HEK293 (cell line): ENCODE measurements at regions not wholly inside any gene's neighbourhood (a gene's known extent, or its start where the extent isn't known, plus 50 kb on each side); places are given as distances from the start of the nearest gene placed in this dataset.

Source experiments
- CTCF ChIA-PET: fragments of 350-600 bp; formaldehyde crosslinking; extraction: SDS; loops from one replicate; lab custom pipeline; 2021; ENCODE audit warnings: antibody characterized with exemption; lab: Yijun Ruan, JAX
- POLR2A ChIA-PET: fragments of 300-600 bp; formaldehyde crosslinking; extraction: SDS; loops from one replicate; lab custom pipeline; 2020; ENCODE audit warnings: antibody characterized with exemption, inconsistent platforms; lab: Yijun Ruan, JAX
- H3K27ac ChIP-seq: fragments of 200-500 bp; sonication (Bioruptor generic); 2 replicates; pipeline ENCODE4 v1.5.1; 2014; ENCODE audit warnings: low read depth, low read length, control low read depth, inconsistent platforms; ENCODE audit errors: extremely low read depth
- H3K36me3 ChIP-seq, 2 experiments: fragments of 200-500 bp in 1 of 2; sonication (Bioruptor generic) in 1 of 2; 1 replicate in 1 of 2; 2 replicates in 1 of 2; pipeline ENCODE4 v1.5.1; 2014 to 2017; ENCODE audit warnings: inconsistent platforms in 2 of 2, low read length in 2 of 2; ENCODE audit not compliant: control insufficient read depth in 2 of 2, insufficient read depth in 1 of 2
- H3K4me1 ChIP-seq: fragments of 200-500 bp; sonication (Bioruptor generic); 2 replicates; pipeline ENCODE4 v1.5.1; 2014; ENCODE audit warnings: mild to moderate bottlenecking, low read length, inconsistent platforms; ENCODE audit not compliant: control insufficient read depth, insufficient read depth
- H3K4me3 ChIP-seq: 2 replicates; pipeline ENCODE4 v1.5.1; 2011; ENCODE audit warnings: low read depth, mild to moderate bottlenecking, control low read depth, low read length, moderate library complexity
- H3K9me3 ChIP-seq: fragments of 200-500 bp; sonication (Bioruptor generic); 2 replicates; pipeline ENCODE4 v1.5.1; 2014; ENCODE audit warnings: low read depth, low read length, inconsistent platforms; ENCODE audit not compliant: control insufficient read depth, insufficient read depth
- CTCF ChIP-seq: fragments of 450-650 bp; formaldehyde crosslinking; IDR thresholded peaks from 2 replicates; pipeline ENCODE4 v1.5.1; 2016; ENCODE audit warnings: missing biosample characterization, missing genetic modification characterization
- KLF16 ChIP-seq: fragments of 450-650 bp; formaldehyde crosslinking; IDR thresholded peaks from 2 replicates; pipeline ENCODE4 v1.5.1; 2017; ENCODE audit warnings: missing biosample characterization, missing genetic modification characterization
- OSR2 ChIP-seq: fragments of 450-650 bp; formaldehyde crosslinking; IDR thresholded peaks from 2 replicates; pipeline ENCODE4 v1.5.1; 2016; ENCODE audit warnings: missing biosample characterization, missing genetic modification characterization
- SETDB1 ChIP-seq: IDR thresholded peaks from one replicate; pipeline ENCODE4 v1.6.1; 2017; ENCODE audit warnings: mild to moderate bottlenecking, low read length, moderate library complexity, mixed read lengths; ENCODE audit not compliant: insufficient read length
- ZFHX2 ChIP-seq: fragments of 450-650 bp; formaldehyde crosslinking; conservative IDR thresholded peaks from 2 replicates; pipeline ENCODE4 v1.5.1; 2016; ENCODE audit warnings: missing biosample characterization, missing genetic modification characterization
- ZNF10 ChIP-seq: fragments of 450-650 bp; formaldehyde crosslinking; IDR thresholded peaks from 2 replicates; pipeline ENCODE4 v1.5.1; 2017; ENCODE audit warnings: missing biosample characterization, missing genetic modification characterization
- ZNF132 ChIP-seq: fragments of 450-650 bp; formaldehyde crosslinking; IDR thresholded peaks from 2 replicates; pipeline ENCODE4 v1.5.1; 2017; ENCODE audit warnings: missing biosample characterization, missing genetic modification characterization, borderline replicate concordance
- ZNF138 ChIP-seq: fragments of 450-650 bp; formaldehyde crosslinking; IDR thresholded peaks from 2 replicates; pipeline ENCODE4 v1.5.1; 2016; ENCODE audit warnings: missing biosample characterization, missing genetic modification characterization, borderline replicate concordance
- ZNF140 ChIP-seq: fragments of 450-650 bp; formaldehyde crosslinking; IDR thresholded peaks from 2 replicates; pipeline ENCODE4 v1.5.1; 2016; ENCODE audit warnings: missing biosample characterization, missing genetic modification characterization
- ZNF280D ChIP-seq: fragments of 450-650 bp; formaldehyde crosslinking; IDR thresholded peaks from 2 replicates; pipeline ENCODE4 v1.5.1; 2016; ENCODE audit warnings: missing biosample characterization, missing genetic modification characterization
- ZNF292 ChIP-seq: fragments of 450-650 bp; formaldehyde crosslinking; IDR thresholded peaks from 2 replicates; pipeline ENCODE4 v1.5.1; 2016; ENCODE audit warnings: low read depth, missing biosample characterization, missing genetic modification characterization, borderline replicate concordance
- ZNF449 ChIP-seq: fragments of 450-650 bp; formaldehyde crosslinking; IDR thresholded peaks from 2 replicates; pipeline ENCODE4 v1.5.1; 2017; ENCODE audit warnings: missing biosample characterization, mild to moderate bottlenecking, missing genetic modification characterization, moderate library complexity
- ZNF48 ChIP-seq: fragments of 450-650 bp; formaldehyde crosslinking; IDR thresholded peaks from 2 replicates; pipeline ENCODE4 v1.5.1; 2016; ENCODE audit warnings: missing biosample characterization, missing genetic modification characterization
- ZNF514 ChIP-seq: fragments of 450-650 bp; formaldehyde crosslinking; IDR thresholded peaks from 2 replicates; pipeline ENCODE4 v1.5.1; 2016; ENCODE audit warnings: missing biosample characterization, missing genetic modification characterization
- ZNF521 ChIP-seq: fragments of 450-650 bp; formaldehyde crosslinking; IDR thresholded peaks from 2 replicates; pipeline ENCODE4 v1.5.1; 2017; ENCODE audit warnings: missing biosample characterization, mild to moderate bottlenecking, missing genetic modification characterization
- ZNF529 ChIP-seq: fragments of 450-650 bp; formaldehyde crosslinking; IDR thresholded peaks from 2 replicates; pipeline ENCODE4 v1.5.1; 2017; ENCODE audit warnings: missing genetic modification characterization, missing biosample characterization; ENCODE audit not compliant: insufficient replicate concordance
- ZNF544 ChIP-seq: fragments of 450-650 bp; formaldehyde crosslinking; IDR thresholded peaks from 2 replicates; pipeline ENCODE4 v1.5.0; 2017; ENCODE audit warnings: missing biosample characterization, missing genetic modification characterization
- ZNF596 ChIP-seq: fragments of 450-650 bp; IDR thresholded peaks from 2 replicates; pipeline ENCODE4 v1.5.0; 2018; ENCODE audit warnings: missing biosample characterization, mild to moderate bottlenecking, missing genetic modification characterization, moderate library complexity
- ZNF664 ChIP-seq: fragments of 450-650 bp; formaldehyde crosslinking; IDR thresholded peaks from 2 replicates; pipeline ENCODE4 v1.5.1; 2016; ENCODE audit warnings: missing biosample characterization, missing genetic modification characterization
- ZNF692 ChIP-seq: fragments of 450-650 bp; formaldehyde crosslinking; IDR thresholded peaks from 2 replicates; pipeline ENCODE4 v1.5.1; 2016; ENCODE audit warnings: missing biosample characterization, missing genetic modification characterization
- ZNF707 ChIP-seq: fragments of 450-650 bp; formaldehyde crosslinking; IDR thresholded peaks from 2 replicates; pipeline ENCODE4 v1.5.1; 2016; ENCODE audit warnings: missing biosample characterization, missing genetic modification characterization
- ZNF747 ChIP-seq: fragments of 450-650 bp; formaldehyde crosslinking; IDR thresholded peaks from 2 replicates; pipeline ENCODE4 v1.5.1; 2016; ENCODE audit warnings: missing biosample characterization, missing genetic modification characterization
- ZNF777 ChIP-seq: fragments of 450-650 bp; formaldehyde crosslinking; IDR thresholded peaks from 2 replicates; pipeline ENCODE4 v1.5.1; 2017; ENCODE audit warnings: missing biosample characterization, missing genetic modification characterization, borderline replicate concordance
- ZSCAN30 ChIP-seq: fragments of 450-650 bp; IDR thresholded peaks from 2 replicates; pipeline ENCODE4 v1.5.1; 2018; ENCODE audit warnings: missing biosample characterization, mild to moderate bottlenecking, missing genetic modification characterization, moderate library complexity

- TF ChIP-seq ZNF544 (tag by site-specific recombination), result no peak
- no peak for TF ChIP-seq ZNF48 (tag by site-specific recombination)
- TF ChIP-seq ZNF521 (tag by site-specific recombination), result no peak
- TF ChIP-seq ZNF707 (tag by site-specific recombination), result no peak
- no peak for TF ChIP-seq ZNF140 (tag by site-specific recombination)
- TF ChIP-seq OSR2, result no peak
- no peak for TF ChIP-seq ZNF138 (tag by site-specific recombination)
- TF ChIP-seq ZSCAN30 (tag by site-specific recombination), result no peak
- no peak for TF ChIP-seq ZNF132 (tag by site-specific recombination)
- no peak for TF ChIP-seq ZNF529 (tag by site-specific recombination)
- TF ChIP-seq ZNF692, result no peak
- no peak for TF ChIP-seq ZNF747 (tag by site-specific recombination)
- H3K27ac ChIP-seq, result no peak overlapping the region
- H3K9me3 ChIP-seq, result no peaks in the 10 kb centered on the region
- CTCF ChIA-PET, result no interaction called here
- no peaks in the 10 kb centered on the region for H3K36me3 ChIP-seq
- H3K4me1 ChIP-seq, result no peaks in the 10 kb centered on the region
- POLR2A ChIA-PET, result no interaction called here
- no peak overlapping the region for H3K4me3 ChIP-seq
Measured at GRCh38 chr4:169333265-169333664, 62.5 kb upstream of the SH3RF1 start.

- CTCF ChIA-PET, result no interaction called here
- Histone ChIP-seq H3K9me3 (no peaks in the 10 kb centered on the region), H3K4me3 (no peak overlapping the region), H3K36me3 (no peaks in the 10 kb centered on the region)
- TF ChIP-seq SETDB1 (peak; percentile 35), KLF16 (tag by site-specific recombination) (no peak)
- TF ChIP-seq, all 188 proteins: peak for 1
- no peaks in the 10 kb centered on the region for H3K4me1 ChIP-seq
- no peak overlapping the region for H3K27ac ChIP-seq
- POLR2A ChIA-PET, result no interaction called here
Measured at GRCh38 chr4:169332583-169332982, 61.8 kb upstream of the SH3RF1 start.

GRCh38 chr4:169330811-169331210 lies 60.1 kb upstream of the SH3RF1 start:
- Histone ChIP-seq H3K27ac (no peak overlapping the region), H3K4me1 (no peaks in the 10 kb centered on the region), H3K36me3 (no peaks in the 10 kb centered on the region), H3K4me3 (no peak overlapping the region), H3K9me3 (no peaks in the 10 kb centered on the region)
- ChIA-PET CTCF (interaction anchor here (0.6 to 0.7 kb wide), 2 partner anchors 63 to 162 kb away, joined by 3 to 4 read pairs; no protein-coding TSS in a partner anchor), POLR2A (no interaction called here)
- TF ChIP-seq ZNF280D (no peak), OSR2 (no peak), ZNF514 (tag by site-specific recombination) (no peak), ZNF692 (no peak), ZNF777 (no peak), ZNF596 (tag by site-specific recombination) (no peak), ZNF449 (no peak), ZNF10 (tag by site-specific recombination) (no peak), ZFHX2 (tag by site-specific recombination) (no peak), CTCF (tag by site-specific recombination) (no peak), ZNF664 (tag by site-specific recombination) (no peak), ZNF292 (no peak)
